ENCODE measurements at regions not wholly inside any gene's neighbourhood (a gene's known extent, or its start where the extent isn't known, plus 50 kb on each side); places are given as distances from the start of the nearest gene placed in this dataset.

GRCh38 chr2:116676776-116677175 is 1137.7 kb upstream of the DDX18 start:
- H3K4me3 ChIP-seq (ENCODE audit: low read length): no peak overlapping the region
- H3K9ac ChIP-seq (ENCODE audit: low read length): no peak overlapping the region
- H2AFZ ChIP-seq (ENCODE audit: low read depth, low read length): no peak overlapping the region
- no peak for TF ChIP-seq EZH2phosphoT487 (IDR thresholded peaks at IDR 0.05; ENCODE audit: low read depth)
- no peak for TF ChIP-seq CTCF (IDR thresholded peaks at IDR 0.05; ENCODE audit: low read depth, low read length)
- H4K20me1 ChIP-seq (ENCODE audit: insufficient read depth, low read length): no peaks in the 10 kb centered on the region
- no peaks in the 10 kb centered on the region for H3K36me3 ChIP-seq (replicated peaks; ENCODE audit: low read depth, low read length)
- H3K27me3 ChIP-seq (ENCODE audit: low read depth, low read length): no peaks in the 10 kb centered on the region
- no peak overlapping the region for H3K4me2 ChIP-seq (ENCODE audit: low read length)
- H3K79me2 ChIP-seq (ENCODE audit: low read length): no peaks in the 10 kb centered on the region
- no peaks in the 10 kb centered on the region for H3K9me3 ChIP-seq (ENCODE audit: insufficient read depth, low read length)
- no peaks in the 10 kb centered on the region for H3K4me1 ChIP-seq (ENCODE audit: low read length)
- H3K27ac ChIP-seq (ENCODE audit: low read length): no peak overlapping the region

- Histone ChIP-seq H3K9ac (ENCODE audit: low read length) (no peak overlapping the region), H3K4me2 (ENCODE audit: low read length) (no peak overlapping the region)
Observed at GRCh38 chr2:116680256-116680936, 1134.1 kb upstream of the DDX18 start.

DNA sequence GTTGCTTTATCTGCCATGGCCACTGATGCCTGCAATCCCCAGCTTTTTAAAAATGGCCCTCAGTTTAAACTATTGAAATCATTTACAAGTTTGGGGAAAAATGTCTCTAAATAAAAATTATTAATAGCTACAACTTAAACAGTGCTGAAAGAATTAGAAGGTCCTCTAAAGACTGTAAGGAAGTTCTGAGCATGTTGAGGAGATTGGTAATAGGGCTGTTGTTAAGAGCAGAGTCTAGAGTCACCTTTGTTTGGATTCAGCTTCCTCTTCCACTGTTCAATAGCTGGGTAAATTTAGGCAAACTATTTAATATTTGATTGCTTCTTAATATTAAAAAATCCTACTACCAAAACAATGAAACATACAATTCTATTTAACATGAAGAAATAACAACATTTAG is 1127.1 kb upstream of the DDX18 start:
- Histone ChIP-seq H3K27me3 (ENCODE audit: low read depth, low read length) (no peaks in the 10 kb centered on the region), H3K4me1 (ENCODE audit: low read length) (no peaks in the 10 kb centered on the region), H3K36me3 (replicated peaks; ENCODE audit: low read depth, low read length) (no peaks in the 10 kb centered on the region), H3K4me2 (ENCODE audit: low read length) (no peak overlapping the region), H3K27ac (ENCODE audit: low read length) (no peak overlapping the region), H3K9me3 (ENCODE audit: insufficient read depth, low read length) (peaks cover 4% of the 10 kb centered on the region; the same call in 1 of the 2 replicates), H2AFZ (ENCODE audit: low read depth, low read length) (no peak overlapping the region), H3K9ac (ENCODE audit: low read length) (no peak overlapping the region), H4K20me1 (ENCODE audit: insufficient read depth, low read length) (no peaks in the 10 kb centered on the region), H3K79me2 (ENCODE audit: low read length) (no peaks in the 10 kb centered on the region), H3K4me3 (ENCODE audit: low read length) (no peak overlapping the region)
- no peak for TF ChIP-seq CTCF (IDR thresholded peaks at IDR 0.05; ENCODE audit: low read depth, low read length)
- TF ChIP-seq EZH2phosphoT487 (IDR thresholded peaks at IDR 0.05; ENCODE audit: low read depth): no peak

More at GRCh38 chr2:116680256-116680936, 1134.1 kb upstream of the DDX18 start:
- TF ChIP-seq CTCF (IDR thresholded peaks at IDR 0.05; ENCODE audit: low read depth, low read length) (no peak), EZH2phosphoT487 (IDR thresholded peaks at IDR 0.05; ENCODE audit: low read depth) (no peak)
- H3K79me2 ChIP-seq (ENCODE audit: low read length): no peaks in the 10 kb centered on the region
- H3K4me1 ChIP-seq (ENCODE audit: low read length): no peaks in the 10 kb centered on the region
- H3K36me3 ChIP-seq (replicated peaks; ENCODE audit: low read depth, low read length): no peaks in the 10 kb centered on the region
- H4K20me1 ChIP-seq (ENCODE audit: insufficient read depth, low read length): no peaks in the 10 kb centered on the region
- no peak overlapping the region for H3K4me3 ChIP-seq (ENCODE audit: low read length)
- no peaks in the 10 kb centered on the region for H3K9me3 ChIP-seq (ENCODE audit: insufficient read depth, low read length)
- no peak overlapping the region for H3K27ac ChIP-seq (ENCODE audit: low read length)
- H3K27me3 ChIP-seq (ENCODE audit: low read depth, low read length): no peaks in the 10 kb centered on the region
- no peak overlapping the region for H2AFZ ChIP-seq (ENCODE audit: low read depth, low read length)

GRCh38 chr2:116692988-116693387 is 1121.5 kb upstream of the DDX18 start:
- Histone ChIP-seq H3K9me3 (ENCODE audit: insufficient read depth, low read length) (peaks cover 4% of the 10 kb centered on the region; the same call in 1 of the 2 replicates), H3K4me1 (ENCODE audit: low read length) (no peaks in the 10 kb centered on the region), H3K4me2 (ENCODE audit: low read length) (no peak overlapping the region), H3K9ac (ENCODE audit: low read length) (no peak overlapping the region), H3K4me3 (ENCODE audit: low read length) (no peak overlapping the region), H4K20me1 (ENCODE audit: insufficient read depth, low read length) (no peaks in the 10 kb centered on the region), H3K27me3 (ENCODE audit: low read depth, low read length) (no peaks in the 10 kb centered on the region), H3K36me3 (replicated peaks; ENCODE audit: low read depth, low read length) (no peaks in the 10 kb centered on the region), H3K79me2 (ENCODE audit: low read length) (no peaks in the 10 kb centered on the region), H2AFZ (ENCODE audit: low read depth, low read length) (no peak overlapping the region), H3K27ac (ENCODE audit: low read length) (no peak overlapping the region)
- TF ChIP-seq CTCF (IDR thresholded peaks at IDR 0.05; ENCODE audit: low read depth, low read length): no peak
- no peak for TF ChIP-seq EZH2phosphoT487 (IDR thresholded peaks at IDR 0.05; ENCODE audit: low read depth)

Measured in OCI-LY3 (cell line).